HT-29 (cell line): ENCODE measurements at regions not wholly inside any gene's neighbourhood (a gene's known extent, or its start where the extent isn't known, plus 50 kb on each side); places are given as distances from the start of the nearest gene placed in this dataset.

Source experiments
- DNase-seq: peaks from one replicate; pipeline ENCODE4 v3.0.0-alpha.2; 2015; ENCODE audit warnings: low spot score

DNA sequence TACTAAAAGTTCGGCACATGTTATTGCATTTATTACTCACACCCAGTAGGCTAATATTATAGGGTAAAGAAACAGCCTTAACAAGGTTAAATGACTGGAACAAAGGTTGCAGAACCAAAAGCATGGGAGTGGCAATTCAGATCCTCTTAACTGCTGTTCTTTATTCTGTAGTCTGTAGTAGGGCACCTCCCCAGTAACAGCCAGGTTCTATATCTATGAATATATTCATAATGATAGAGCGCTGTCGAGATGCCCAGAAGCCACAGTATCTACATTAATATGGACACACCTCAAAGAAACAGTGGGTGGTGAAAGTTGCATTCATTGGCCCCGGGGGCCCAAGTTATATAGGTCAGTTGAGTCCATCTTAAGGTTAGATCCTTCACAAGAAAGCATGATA lies 340.9 kb upstream of the THRB start:
- no peak for DNase-seq

- DNase-seq: no peak
Observed at GRCh38 chr3:24837601-24838000, 343.0 kb upstream of the THRB start.

- DNase-seq: no peak
Observed at GRCh38 chr3:24838533-24838932, 343.9 kb upstream of the THRB start.

DNA sequence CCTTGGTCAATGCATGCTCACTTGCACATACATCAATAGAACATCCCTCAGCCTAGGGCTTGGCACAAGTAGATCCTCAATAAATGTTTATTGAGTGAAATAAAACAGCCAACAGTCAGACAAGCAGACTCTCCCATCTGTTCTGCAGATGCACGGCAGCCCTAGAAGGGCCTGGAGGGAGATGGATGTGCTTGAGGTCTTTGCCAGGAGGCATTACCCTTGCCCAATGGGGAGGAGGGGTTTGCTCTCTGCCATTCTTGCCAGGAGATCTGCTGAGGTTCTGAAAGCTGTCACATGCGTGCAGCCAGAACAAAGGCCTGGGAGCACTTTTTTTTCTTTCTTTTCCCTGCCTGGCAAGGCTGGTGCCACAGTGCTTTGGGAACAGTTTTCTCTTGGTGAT lies 349.3 kb upstream of the THRB start:
- no peak for DNase-seq

- DNase-seq: no peak
Observed at GRCh38 chr3:24845524-24846155, 351.0 kb upstream of the THRB start.

DNA sequence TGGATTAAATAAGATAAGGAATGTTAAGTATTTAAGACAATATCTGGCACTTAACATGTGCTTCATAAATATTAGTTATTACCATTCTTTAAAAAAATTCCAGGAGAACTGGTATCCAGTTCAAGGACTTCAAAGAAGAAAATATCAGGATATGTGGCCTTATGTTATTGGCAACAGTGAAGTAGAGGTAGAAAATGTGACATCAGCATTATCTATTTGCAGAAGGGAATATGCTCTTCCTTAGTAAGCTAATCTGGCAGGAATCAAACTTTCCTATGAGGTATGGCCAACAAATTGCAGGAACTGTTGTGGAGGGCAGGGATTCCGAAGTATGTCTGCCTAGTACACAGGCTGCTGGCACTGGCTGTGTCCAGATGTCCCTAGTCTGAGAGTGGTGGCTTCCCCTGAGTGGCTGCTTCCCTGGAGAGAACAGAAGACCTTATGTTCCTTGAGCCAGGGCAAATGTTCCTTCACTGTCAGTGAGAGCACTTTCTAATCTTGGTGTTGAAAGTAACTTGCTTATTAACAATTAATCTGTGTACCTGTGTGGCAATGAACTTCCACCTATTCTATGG lies 351.7 kb upstream of the THRB start:
- no peak for DNase-seq

DNA sequence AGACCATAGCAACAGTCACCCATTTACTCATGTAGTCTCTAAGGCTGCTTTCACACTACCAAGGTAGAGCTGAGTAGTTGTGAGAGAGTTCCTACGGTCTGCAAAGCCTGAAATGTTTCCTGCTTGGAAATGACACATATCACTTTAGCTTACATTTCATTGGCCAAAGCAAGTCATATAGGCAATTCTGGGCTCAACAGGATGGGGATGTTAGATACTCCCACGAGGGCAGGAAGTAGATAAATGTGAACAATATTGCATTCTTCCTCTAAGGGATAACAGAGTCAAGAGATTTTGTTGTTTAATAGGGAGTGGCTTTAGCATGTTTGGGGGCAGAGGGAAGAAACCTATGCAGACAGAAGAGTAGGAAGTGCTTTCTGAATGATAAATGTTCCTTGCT lies 355.6 kb upstream of the THRB start:
- DNase-seq: no peak

DNA sequence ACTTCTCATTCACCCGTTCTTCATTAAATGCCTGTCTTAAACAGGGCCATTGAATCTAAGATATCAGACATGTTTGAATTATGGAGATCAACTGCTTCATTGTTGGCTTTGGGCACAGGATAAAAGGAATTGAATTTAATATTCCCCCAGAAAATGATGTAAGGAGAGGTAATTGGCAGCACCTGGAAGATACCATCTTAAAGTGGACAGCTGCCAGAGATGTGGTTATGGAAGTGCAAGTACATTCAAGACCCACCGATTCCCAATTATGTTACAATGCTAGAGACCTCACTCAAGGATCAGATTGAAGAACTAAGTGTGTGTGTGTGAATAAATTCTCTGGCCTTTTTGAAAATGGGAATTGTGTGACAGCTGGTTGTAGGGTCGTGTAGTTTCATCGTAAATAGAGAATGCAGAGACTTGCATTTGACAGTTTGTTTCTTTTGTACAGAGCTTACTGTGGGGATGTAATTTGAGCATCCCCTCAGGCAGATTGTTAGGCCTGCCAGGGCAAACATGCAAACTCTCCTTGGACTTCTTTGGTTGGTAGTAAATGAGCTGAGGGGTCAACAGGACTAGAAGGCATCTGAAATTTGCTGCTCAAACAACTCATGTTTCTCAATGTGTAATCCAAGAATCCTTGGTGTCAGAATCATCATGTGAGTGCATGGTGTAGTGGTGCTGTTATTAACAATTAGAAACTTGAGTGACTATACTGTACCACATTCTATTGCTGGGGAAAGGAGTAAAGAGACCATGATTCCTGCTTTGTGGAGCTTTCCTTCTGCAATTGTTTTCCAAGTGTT lies 359.2 kb upstream of the THRB start:
- DNase-seq: no peak

DNA sequence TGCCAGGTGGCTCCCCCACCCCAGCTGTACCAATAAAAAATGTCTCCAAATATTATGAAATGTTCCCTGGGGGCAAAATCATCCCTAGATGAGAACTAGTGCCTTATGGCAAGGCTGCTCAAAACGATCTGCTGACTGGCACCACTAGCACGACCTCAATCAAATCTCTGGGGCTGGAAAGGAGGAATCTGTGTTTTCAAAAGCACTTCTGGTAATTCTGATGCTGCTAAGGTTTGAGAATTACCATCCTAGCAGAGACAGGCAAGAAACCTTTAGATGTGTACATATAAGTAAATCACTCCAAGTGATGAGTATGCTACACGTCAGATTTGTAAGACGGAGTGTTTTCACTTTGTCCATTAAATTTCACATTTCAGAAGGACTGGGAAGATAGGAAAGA lies 360.1 kb upstream of the THRB start:
- DNase-seq: no peak

GRCh38 chr3:24857945-24858344 lies 363.3 kb upstream of the THRB start:
- DNase-seq: no peak

DNA sequence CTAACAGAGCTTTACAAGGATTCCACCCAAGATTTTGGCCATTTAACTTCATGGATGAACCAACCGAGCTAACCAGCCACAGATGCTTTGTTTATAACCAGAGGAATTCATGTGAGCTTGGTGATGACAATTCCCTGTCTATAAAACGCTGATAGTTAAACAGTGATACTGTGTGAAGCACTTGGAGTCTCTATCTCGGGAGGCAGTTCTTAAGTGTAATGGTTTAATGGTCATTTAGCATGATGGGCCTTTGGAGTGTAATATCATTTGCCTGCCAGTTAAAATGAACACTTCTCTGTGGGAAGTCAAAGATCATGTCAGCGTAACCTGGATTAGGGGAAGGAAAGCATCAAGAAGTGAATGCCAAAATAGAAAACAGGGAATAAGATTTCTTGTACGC lies 368.6 kb upstream of the THRB start:
- no peak for DNase-seq

DNA sequence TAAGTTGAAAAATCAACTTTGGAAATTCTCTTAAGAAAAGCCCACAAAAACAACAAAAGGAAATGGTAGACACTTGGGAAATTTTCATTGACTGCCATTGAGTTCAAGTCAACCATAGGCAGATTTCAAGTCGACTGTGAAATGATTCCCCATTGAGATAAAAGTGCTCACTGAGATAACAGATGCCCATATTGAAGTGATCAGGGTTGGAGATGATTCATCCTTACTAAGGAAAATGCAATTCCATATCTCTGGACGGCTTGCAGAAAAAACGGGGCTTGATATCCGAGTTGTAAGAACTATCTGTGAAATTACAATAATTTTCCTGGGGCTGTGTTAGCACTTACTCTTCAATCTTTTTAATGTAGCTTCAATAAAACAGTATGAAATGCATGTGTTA lies 373.1 kb upstream of the THRB start:
- no peak for DNase-seq

- no peak for DNase-seq
Observed at GRCh38 chr3:24881239-24881638, 386.6 kb upstream of the THRB start.

GRCh38 chr3:24886501-24886900 lies 391.9 kb upstream of the THRB start:
- DNase-seq: no peak

DNA sequence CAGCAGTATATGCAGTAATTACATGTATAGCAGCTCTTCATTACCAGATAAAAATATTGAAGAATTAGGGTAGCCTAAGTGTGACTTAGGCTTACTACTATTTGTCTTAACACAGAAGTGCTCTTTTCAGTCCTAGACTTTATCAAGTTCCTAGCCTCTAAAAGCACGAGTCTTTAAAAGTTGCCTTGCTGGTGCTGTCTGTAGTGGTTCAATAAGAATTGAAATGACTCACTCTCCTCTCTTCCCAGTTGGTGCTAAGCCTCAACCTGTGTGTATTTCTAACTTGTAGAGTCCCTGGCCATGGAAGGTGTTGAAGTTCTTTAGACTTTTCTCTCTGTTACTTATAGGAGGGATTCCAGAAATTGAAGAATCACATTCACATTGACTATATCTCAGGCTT lies 395.4 kb upstream of the THRB start:
- no peak for DNase-seq

DNA sequence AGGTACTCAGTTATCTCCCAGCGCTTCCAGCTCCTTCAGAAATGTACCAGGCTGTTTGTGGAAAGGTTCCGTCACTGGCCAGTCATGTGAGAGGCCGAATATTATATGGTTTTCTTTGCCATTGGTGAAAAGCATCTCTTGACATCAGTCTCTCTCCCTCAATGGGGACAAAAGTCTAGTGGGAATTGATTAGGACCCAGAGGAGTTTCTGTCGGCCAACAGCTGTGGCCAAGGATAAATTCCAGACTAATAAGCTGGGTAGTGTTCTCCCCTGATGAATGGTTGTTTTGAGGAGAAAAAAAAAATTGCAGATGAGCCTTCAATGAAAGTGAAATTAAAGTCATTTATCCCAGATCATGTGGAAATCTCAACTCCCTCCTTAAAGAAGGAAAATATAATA lies 404.7 kb upstream of the THRB start:
- DNase-seq: no peak

- DNase-seq: no peak
Observed at GRCh38 chr3:24899901-24900603, 405.4 kb upstream of the THRB start.

- no peak for DNase-seq
Observed at GRCh38 chr3:24905266-24905665, 410.6 kb upstream of the THRB start.

DNA sequence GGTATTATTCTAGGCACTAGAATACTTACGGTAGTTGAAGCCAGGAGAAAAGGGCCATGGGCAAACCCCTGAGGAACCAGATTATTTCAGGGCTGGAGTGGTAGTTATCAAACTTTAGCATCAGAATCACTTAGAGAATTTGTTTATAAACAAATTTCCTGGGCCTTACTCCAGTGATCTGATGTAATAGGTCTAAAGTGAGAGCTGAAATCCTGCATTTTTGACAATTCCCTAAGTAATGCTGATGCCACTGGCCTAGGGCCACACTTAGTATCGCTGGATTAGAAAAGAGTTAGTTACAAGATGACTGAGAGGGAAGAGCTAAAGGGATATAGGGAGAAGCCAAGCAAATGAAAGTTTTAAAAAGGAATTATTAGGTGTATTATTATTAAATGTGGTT lies 412.5 kb upstream of the THRB start:
- no peak for DNase-seq

DNA sequence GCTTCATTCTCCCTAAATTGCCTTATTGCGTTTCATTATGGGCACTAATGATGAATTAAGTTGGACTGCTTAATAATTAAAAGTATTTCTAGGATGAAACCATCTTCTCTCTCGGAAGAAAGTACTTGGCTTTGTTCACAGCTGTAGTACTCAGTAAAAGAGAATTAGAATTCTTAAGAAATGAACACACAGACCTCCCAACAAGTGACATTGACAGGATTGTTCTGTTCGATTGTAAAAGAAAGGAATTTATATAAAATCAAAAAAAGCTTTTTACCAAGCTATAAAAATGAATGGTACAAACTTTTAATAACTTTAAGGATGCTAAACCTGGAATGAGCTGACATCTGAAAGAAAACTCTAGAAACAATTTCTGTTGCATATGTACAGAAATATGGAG lies 416.4 kb upstream of the THRB start:
- no peak for DNase-seq

- no peak for DNase-seq
Observed at GRCh38 chr3:24915639-24916038, 421.0 kb upstream of the THRB start.

DNA sequence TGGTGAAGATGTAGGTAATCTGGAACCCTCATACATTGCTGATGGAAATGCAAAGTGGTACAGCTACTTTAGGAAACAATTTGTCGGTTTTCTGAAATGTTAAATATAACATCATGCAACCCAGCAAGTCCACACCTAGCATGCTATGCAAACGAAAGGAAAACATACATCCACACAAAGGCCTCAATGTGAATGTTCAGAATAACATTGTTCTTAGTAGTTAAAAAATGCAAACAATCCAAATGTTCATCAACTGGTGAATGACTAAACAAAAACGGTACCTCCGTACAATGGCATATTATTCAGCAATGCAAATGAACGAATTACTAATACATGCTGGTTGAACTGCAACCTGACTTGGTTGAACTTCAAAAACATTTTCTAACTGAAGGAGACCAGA lies 423.3 kb upstream of the THRB start:
- DNase-seq: no peak

DNA sequence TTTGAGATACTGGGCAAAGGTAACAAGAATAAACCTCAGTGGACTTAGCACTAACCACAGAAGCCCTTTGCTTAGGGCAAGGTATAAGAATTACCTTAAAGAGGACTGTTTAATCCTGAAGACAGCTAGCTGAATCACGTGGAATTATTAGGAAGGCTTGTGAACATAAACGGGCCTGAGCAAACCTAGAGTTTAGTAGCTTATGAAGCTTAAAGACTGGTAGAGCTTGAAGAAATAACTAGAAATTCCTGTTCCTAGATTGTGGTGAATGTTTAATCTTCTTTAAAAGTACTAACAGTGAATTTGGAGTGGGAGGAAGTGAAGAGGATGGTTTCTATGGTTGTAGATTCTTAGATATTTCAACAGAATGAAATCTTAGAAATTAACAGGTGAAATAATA lies 428.9 kb upstream of the THRB start:
- DNase-seq: no peak
